ENCODE measurements at regions not wholly inside any gene's neighbourhood (a gene's known extent, or its start where the extent isn't known, plus 50 kb on each side); places are given as distances from the start of the nearest gene placed in this dataset.

GRCh38 chr13:62875118-62875640 lies 1459.5 kb upstream of the PCDH20 start:
- no peak for TF ChIP-seq ZNF274 (IDR thresholded peaks at IDR 0.05; ENCODE audit: low read depth, low read length)
- TF ChIP-seq, protein P1, sequence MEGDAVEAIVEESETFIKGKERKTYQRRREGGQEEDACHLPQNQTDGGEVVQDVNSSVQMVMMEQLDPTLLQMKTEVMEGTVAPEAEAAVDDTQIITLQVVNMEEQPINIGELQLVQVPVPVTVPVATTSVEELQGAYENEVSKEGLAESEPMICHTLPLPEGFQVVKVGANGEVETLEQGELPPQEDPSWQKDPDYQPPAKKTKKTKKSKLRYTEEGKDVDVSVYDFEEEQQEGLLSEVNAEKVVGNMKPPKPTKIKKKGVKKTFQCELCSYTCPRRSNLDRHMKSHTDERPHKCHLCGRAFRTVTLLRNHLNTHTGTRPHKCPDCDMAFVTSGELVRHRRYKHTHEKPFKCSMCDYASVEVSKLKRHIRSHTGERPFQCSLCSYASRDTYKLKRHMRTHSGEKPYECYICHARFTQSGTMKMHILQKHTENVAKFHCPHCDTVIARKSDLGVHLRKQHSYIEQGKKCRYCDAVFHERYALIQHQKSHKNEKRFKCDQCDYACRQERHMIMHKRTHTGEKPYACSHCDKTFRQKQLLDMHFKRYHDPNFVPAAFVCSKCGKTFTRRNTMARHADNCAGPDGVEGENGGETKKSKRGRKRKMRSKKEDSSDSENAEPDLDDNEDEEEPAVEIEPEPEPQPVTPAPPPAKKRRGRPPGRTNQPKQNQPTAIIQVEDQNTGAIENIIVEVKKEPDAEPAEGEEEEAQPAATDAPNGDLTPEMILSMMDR (IDR thresholded peaks at IDR 0.05 in 2 of 3, conservative IDR thresholded peaks at IDR 0.05 in 1 of 3; ENCODE audit: borderline replicate concordance in 1 of 3, insufficient read depth in 1 of 3, low read depth in 2 of 3, low read length in 2 of 3) = no peak
- TF ChIP-seq POLR2A (IDR thresholded peaks at IDR 0.05; ENCODE audit: borderline replicate concordance, extremely low read depth, insufficient read depth, insufficient read length) = no peak

All from HCT116 (cell line).